ENCODE measurements at regions not wholly inside any gene's neighbourhood (a gene's known extent, or its start where the extent isn't known, plus 50 kb on each side); places are given as distances from the start of the nearest gene placed in this dataset.

GRCh38 chr14:104344818-104345620 lies 206.6 kb downstream of the KIF26A start:
- no peak for TF ChIP-seq CTCF (IDR thresholded peaks at IDR 0.05)
- TF ChIP-seq POLR2A (IDR thresholded peaks at IDR 0.05; ENCODE audit: low read length), result no peak
- TF ChIP-seq JUNB (IDR thresholded peaks at IDR 0.05), result no peak

Data from A549 (cell line).